Ramos (cell line): ENCODE measurements at regions not wholly inside any gene's neighbourhood (a gene's known extent, or its start where the extent isn't known, plus 50 kb on each side); places are given as distances from the start of the nearest gene placed in this dataset.

Experiments
- in situ Hi-C: fragments of 300-500 bp; cut with MboI; formaldehyde crosslinking; loops from one replicate; pipeline ENCODE4 v1.14.3; 2022; ENCODE audit warnings: low sequenced_read_pairs; ENCODE audit not compliant: unreplicated experiment

GRCh38 chr17:5693821-5694220, 109.5 kb upstream of the NLRP1 start:
- in situ Hi-C loops = no loop called here

GRCh38 chr17:5694551-5694950, 110.2 kb upstream of the NLRP1 start:
- in situ Hi-C loops = no loop called here

- in situ Hi-C loops = no loop called here
These were observed 111.2 kb upstream of the NLRP1 start for GRCh38 chr17:5695480-5695879.

- in situ Hi-C loops = no loop called here
These were observed 114.7 kb upstream of the NLRP1 start for GRCh38 chr17:5698959-5699358.

GRCh38 chr17:5699814-5700213, 115.5 kb upstream of the NLRP1 start:
- in situ Hi-C loops = no loop called here

GRCh38 chr17:5700745-5701144, 116.4 kb upstream of the NLRP1 start:
- in situ Hi-C loops = no loop called here

GRCh38 chr17:5701381-5701780, 117.1 kb upstream of the NLRP1 start:
- in situ Hi-C loops = no loop called here

GRCh38 chr17:5702951-5703510, 118.7 kb upstream of the NLRP1 start:
- in situ Hi-C loops = no loop called here

- in situ Hi-C loops = no loop called here
These were observed 119.4 kb upstream of the NLRP1 start for GRCh38 chr17:5703736-5704135.

- in situ Hi-C loops = no loop called here
These were observed 121.0 kb upstream of the NLRP1 start for GRCh38 chr17:5705081-5705875.

GRCh38 chr17:5705876-5706576, 121.7 kb upstream of the NLRP1 start:
- in situ Hi-C loops = no loop called here

GRCh38 chr17:5706577-5707210, 122.4 kb upstream of the NLRP1 start:
- in situ Hi-C loops = no loop called here

GRCh38 chr17:5707482-5707881, 123.2 kb upstream of the NLRP1 start:
- in situ Hi-C loops = no loop called here

GRCh38 chr17:5708344-5708743, 124.0 kb upstream of the NLRP1 start:
- in situ Hi-C loops = no loop called here

GRCh38 chr17:5711344-5711743, 127.0 kb upstream of the NLRP1 start:
- in situ Hi-C loops = loop anchor here (10.0 kb wide), 1 partner anchor 127 kb away; the partner anchor contains the start of gene NLRP1

- in situ Hi-C loops = loop anchor here (10.0 kb wide), 1 partner anchor 130 kb away; the partner anchor contains the start of gene NLRP1
These were observed 130.7 kb upstream of the NLRP1 start for GRCh38 chr17:5714993-5715392.

- in situ Hi-C loops = loop anchor here (10.0 kb wide), 1 partner anchor 131 kb away; the partner anchor contains the start of gene NLRP1
These were observed 131.2 kb upstream of the NLRP1 start for GRCh38 chr17:5715478-5715877.

- in situ Hi-C loops = loop anchor here (10.0 kb wide), 1 partner anchor 134 kb away; the partner anchor contains the start of gene NLRP1
These were observed 134.4 kb upstream of the NLRP1 start for GRCh38 chr17:5718726-5719125.

GRCh38 chr17:5719976-5720375, 135.7 kb upstream of the NLRP1 start:
- in situ Hi-C loops = loop anchor here (10.0 kb wide), 1 partner anchor 135 kb away; the partner anchor contains the start of gene NLRP1

- in situ Hi-C loops = no loop called here
These were observed 146.1 kb upstream of the NLRP1 start for GRCh38 chr17:5730373-5730772.

GRCh38 chr17:5740937-5741336, 156.6 kb upstream of the NLRP1 start:
- in situ Hi-C loops = no loop called here
